ENCODE measurements at regions not wholly inside any gene's neighbourhood (a gene's known extent, or its start where the extent isn't known, plus 50 kb on each side); places are given as distances from the start of the nearest gene placed in this dataset.

DNA sequence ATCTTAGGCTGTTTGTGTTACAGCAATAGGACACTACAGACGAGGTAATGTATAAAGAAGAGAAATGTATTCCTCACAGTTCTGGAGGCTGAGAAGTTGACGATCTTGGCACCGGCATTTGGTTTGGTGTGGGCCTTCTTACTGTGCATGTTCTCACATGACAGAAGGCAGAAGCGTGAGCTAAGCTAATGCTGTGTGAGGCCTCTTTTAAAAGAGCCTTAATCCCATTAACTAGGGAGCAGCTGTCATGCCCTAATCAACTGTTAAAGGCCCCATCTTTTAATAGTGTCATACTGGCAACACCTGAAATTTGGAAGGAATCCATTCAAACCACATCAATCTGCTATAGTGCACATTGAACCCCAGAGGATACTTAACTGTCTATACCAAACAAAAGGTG, 992.9 kb downstream of the GALC start:
- H3K27ac Mint-ChIP-seq (ENCODE audit: unreplicated experiment), result peak overlapping the region; percentile 65
- TF ChIP-seq, protein P1, sequence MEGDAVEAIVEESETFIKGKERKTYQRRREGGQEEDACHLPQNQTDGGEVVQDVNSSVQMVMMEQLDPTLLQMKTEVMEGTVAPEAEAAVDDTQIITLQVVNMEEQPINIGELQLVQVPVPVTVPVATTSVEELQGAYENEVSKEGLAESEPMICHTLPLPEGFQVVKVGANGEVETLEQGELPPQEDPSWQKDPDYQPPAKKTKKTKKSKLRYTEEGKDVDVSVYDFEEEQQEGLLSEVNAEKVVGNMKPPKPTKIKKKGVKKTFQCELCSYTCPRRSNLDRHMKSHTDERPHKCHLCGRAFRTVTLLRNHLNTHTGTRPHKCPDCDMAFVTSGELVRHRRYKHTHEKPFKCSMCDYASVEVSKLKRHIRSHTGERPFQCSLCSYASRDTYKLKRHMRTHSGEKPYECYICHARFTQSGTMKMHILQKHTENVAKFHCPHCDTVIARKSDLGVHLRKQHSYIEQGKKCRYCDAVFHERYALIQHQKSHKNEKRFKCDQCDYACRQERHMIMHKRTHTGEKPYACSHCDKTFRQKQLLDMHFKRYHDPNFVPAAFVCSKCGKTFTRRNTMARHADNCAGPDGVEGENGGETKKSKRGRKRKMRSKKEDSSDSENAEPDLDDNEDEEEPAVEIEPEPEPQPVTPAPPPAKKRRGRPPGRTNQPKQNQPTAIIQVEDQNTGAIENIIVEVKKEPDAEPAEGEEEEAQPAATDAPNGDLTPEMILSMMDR (IDR thresholded peaks at IDR 0.05; ENCODE audit: partially characterized antibody, unreplicated experiment), result no peak
- H3K9me3 Mint-ChIP-seq (ENCODE audit: unreplicated experiment), result peaks cover 2% of the 10 kb centered on the region
- H3K27me3 Mint-ChIP-seq (ENCODE audit: unreplicated experiment), result no peaks in the 10 kb centered on the region
- peaks cover 7% of the 10 kb centered on the region for H3K4me1 Mint-ChIP-seq (ENCODE audit: low read depth, unreplicated experiment)
- H3K4me3 Mint-ChIP-seq (ENCODE audit: unreplicated experiment), result no peak overlapping the region
- DNase-seq, result no peak
- H3K36me3 Mint-ChIP-seq (ENCODE audit: unreplicated experiment), result no peaks in the 10 kb centered on the region

DNA sequence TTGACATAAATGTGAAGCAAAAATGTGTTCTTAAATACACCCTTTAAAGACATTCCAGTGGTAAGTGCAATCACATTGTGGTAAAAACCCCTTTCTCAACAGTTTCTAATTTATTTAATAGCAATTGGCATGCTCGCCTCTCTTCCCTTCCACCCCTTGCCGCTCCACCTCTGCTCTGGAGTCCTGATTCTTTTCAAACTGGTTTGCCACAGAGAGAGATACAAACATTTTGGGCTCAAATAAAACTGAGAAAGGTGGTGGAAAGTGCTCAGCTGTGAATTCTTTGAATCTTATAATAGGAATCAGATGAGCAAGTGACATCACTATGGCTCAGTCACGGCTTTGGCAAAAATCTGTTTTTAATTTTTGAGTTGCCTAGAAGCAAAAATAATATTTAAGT, 993.9 kb downstream of the GALC start:
- Mint-ChIP-seq H3K4me3 (ENCODE audit: unreplicated experiment) (no peak overlapping the region), H3K4me1 (ENCODE audit: low read depth, unreplicated experiment) (peaks cover 7% of the 10 kb centered on the region), H3K27me3 (ENCODE audit: unreplicated experiment) (no peaks in the 10 kb centered on the region), H3K27ac (ENCODE audit: unreplicated experiment) (no peak overlapping the region), H3K36me3 (ENCODE audit: unreplicated experiment) (no peaks in the 10 kb centered on the region), H3K9me3 (ENCODE audit: unreplicated experiment) (peaks cover 2% of the 10 kb centered on the region)
- TF ChIP-seq, protein P1 (IDR thresholded peaks at IDR 0.05; ENCODE audit: partially characterized antibody, unreplicated experiment), result no peak
- no peak for DNase-seq

DNA sequence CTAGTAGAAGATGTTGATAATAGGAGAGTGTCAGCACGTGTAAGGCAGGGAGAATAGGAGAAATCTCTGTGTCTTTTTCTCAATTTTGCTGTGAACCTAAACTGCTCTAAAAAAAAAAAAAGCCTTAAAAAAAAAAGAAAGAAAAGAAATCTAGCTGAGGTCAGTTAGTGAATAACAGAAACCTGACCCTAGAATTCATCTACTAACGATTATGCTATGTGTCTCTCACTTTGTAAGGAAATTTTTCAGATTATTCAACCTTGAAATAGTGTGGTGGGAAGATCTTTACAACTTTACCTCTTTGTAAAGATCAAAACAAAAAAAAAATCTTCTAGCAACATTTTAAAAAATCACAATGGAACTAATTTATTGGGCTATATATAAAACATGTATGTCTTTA, 995.7 kb downstream of the GALC start:
- Mint-ChIP-seq H3K36me3 (ENCODE audit: unreplicated experiment) (no peaks in the 10 kb centered on the region), H3K27me3 (ENCODE audit: unreplicated experiment) (no peaks in the 10 kb centered on the region), H3K4me3 (ENCODE audit: unreplicated experiment) (no peak overlapping the region), H3K27ac (ENCODE audit: unreplicated experiment) (no peak overlapping the region), H3K4me1 (ENCODE audit: low read depth, unreplicated experiment) (peaks cover 7% of the 10 kb centered on the region), H3K9me3 (ENCODE audit: unreplicated experiment) (peaks cover 2% of the 10 kb centered on the region)
- DNase-seq, result no peak
- TF ChIP-seq, protein P1 (IDR thresholded peaks at IDR 0.05; ENCODE audit: partially characterized antibody, unreplicated experiment), result no peak

DNA sequence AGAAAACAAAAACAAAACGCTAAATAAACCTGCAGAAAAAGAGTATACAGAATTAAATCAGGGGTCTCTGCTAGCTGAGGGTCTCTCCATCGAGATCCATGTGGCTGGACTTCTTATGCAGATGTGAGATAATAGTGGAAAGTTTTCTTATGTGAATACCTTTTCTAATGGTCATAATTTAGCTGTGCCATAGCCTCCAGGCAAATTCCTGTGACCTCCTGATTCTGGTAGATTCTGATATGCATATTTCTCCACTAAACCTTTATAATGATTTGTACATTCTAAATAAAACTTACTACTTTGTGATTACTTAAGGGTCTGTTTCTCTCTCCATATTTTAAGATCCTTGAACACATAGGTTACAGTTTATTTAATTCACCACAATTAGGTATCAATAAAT, 1002.6 kb downstream of the GALC start:
- Mint-ChIP-seq H3K4me1 (ENCODE audit: low read depth, unreplicated experiment) (no peaks in the 10 kb centered on the region), H3K36me3 (ENCODE audit: unreplicated experiment) (no peaks in the 10 kb centered on the region), H3K9me3 (ENCODE audit: unreplicated experiment) (no peaks in the 10 kb centered on the region), H3K4me3 (ENCODE audit: unreplicated experiment) (no peak overlapping the region), H3K27ac (ENCODE audit: unreplicated experiment) (no peak overlapping the region), H3K27me3 (ENCODE audit: unreplicated experiment) (no peaks in the 10 kb centered on the region)
- TF ChIP-seq, protein P1 (IDR thresholded peaks at IDR 0.05; ENCODE audit: partially characterized antibody, unreplicated experiment), result no peak
- no peak for DNase-seq

DNA sequence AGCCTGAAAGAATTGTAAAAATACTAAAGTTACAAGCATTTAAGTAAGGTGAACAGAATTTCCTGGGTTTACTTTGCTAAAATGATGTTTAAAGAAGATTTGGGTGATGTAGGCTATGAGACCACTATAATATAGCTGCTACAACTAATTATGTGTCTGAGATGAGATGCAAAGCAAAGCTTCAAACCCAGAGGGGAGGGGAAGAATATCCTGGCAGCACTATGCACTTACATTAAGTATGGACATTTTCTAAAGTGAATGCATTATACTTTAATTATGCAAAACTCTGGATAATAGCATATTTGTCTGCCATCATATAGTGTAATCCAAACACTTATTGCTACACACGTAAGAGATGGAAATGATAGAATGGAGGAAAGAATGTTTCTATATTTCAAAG, 1003.7 kb downstream of the GALC start:
- H3K27me3 Mint-ChIP-seq (ENCODE audit: unreplicated experiment), result no peaks in the 10 kb centered on the region
- H3K36me3 Mint-ChIP-seq (ENCODE audit: unreplicated experiment), result no peaks in the 10 kb centered on the region
- no peak for DNase-seq
- no peak overlapping the region for H3K4me3 Mint-ChIP-seq (ENCODE audit: unreplicated experiment)
- H3K27ac Mint-ChIP-seq (ENCODE audit: unreplicated experiment), result no peak overlapping the region
- H3K4me1 Mint-ChIP-seq (ENCODE audit: low read depth, unreplicated experiment), result no peaks in the 10 kb centered on the region
- TF ChIP-seq, protein P1 (IDR thresholded peaks at IDR 0.05; ENCODE audit: partially characterized antibody, unreplicated experiment), result no peak
- H3K9me3 Mint-ChIP-seq (ENCODE audit: unreplicated experiment), result no peaks in the 10 kb centered on the region

All from glutamatergic neuron (in vitro differentiated cells).